GM12875 (cell line): ENCODE measurements at regions not wholly inside any gene's neighbourhood (a gene's known extent, or its start where the extent isn't known, plus 50 kb on each side); places are given as distances from the start of the nearest gene placed in this dataset.

Experiments used
- H3K4me3 ChIP-seq: one replicate; pipeline ENCODE4 v1.5.1; 2011; ENCODE audit warnings: low read depth, low read length, control low read depth
- CTCF ChIP-seq: IDR thresholded peaks from 2 replicates; pipeline ENCODE4 v1.5.1; 2011; ENCODE audit warnings: low read depth, mild to moderate bottlenecking, control low read depth, inconsistent platforms, low read length, moderate library complexity, borderline replicate concordance; ENCODE audit not compliant: insufficient read depth

- H3K4me3 ChIP-seq = no peak overlapping the region
- no peak for TF ChIP-seq CTCF
These were observed 470.4 kb downstream of the GALC start for GRCh38 chr14:87522575-87522974.

GRCh38 chr14:87508333-87508732 lies 484.6 kb downstream of the GALC start:
- no peak for TF ChIP-seq CTCF
- no peak overlapping the region for H3K4me3 ChIP-seq

GRCh38 chr14:87503711-87504110 lies 489.3 kb downstream of the GALC start:
- no peak for TF ChIP-seq CTCF
- no peak overlapping the region for H3K4me3 ChIP-seq

GRCh38 chr14:87497301-87497700 lies 495.7 kb downstream of the GALC start:
- no peak overlapping the region for H3K4me3 ChIP-seq
- no peak for TF ChIP-seq CTCF

- H3K4me3 ChIP-seq = no peak overlapping the region
- no peak for TF ChIP-seq CTCF
These were observed 499.0 kb downstream of the GALC start for GRCh38 chr14:87494010-87494409.

- TF ChIP-seq CTCF = no peak
- no peak overlapping the region for H3K4me3 ChIP-seq
These were observed 500.4 kb downstream of the GALC start for GRCh38 chr14:87492561-87492960.

GRCh38 chr14:87491816-87492215 lies 501.2 kb downstream of the GALC start:
- no peak overlapping the region for H3K4me3 ChIP-seq
- no peak for TF ChIP-seq CTCF
